Chondrocyte (in vitro differentiated cells): ENCODE measurements at regions not wholly inside any gene's neighbourhood (a gene's known extent, or its start where the extent isn't known, plus 50 kb on each side); places are given as distances from the start of the nearest gene placed in this dataset.

Source experiments
- DNase-seq: peaks from one replicate; pipeline ENCODE4 v3.0.0; 2021; ENCODE audit warnings: mixed read lengths, low spot score
- H3K27ac Mint-ChIP-seq: one replicate; pipeline ENCODE4 v1.8.0; 2021; ENCODE audit warnings: mild to moderate bottlenecking, moderate library complexity, mixed read lengths; ENCODE audit not compliant: unreplicated experiment
- H3K27me3 Mint-ChIP-seq: 2 replicates; pipeline ENCODE4 v1.8.0; 2021; ENCODE audit warnings: low read depth, mixed read lengths
- H3K36me3 Mint-ChIP-seq: 2 replicates; pipeline ENCODE4 v1.8.0; 2021; ENCODE audit warnings: low read depth, mixed read lengths
- H3K4me1 Mint-ChIP-seq: 2 replicates; pipeline ENCODE4 v1.8.0; 2021; ENCODE audit warnings: low read depth, mild to moderate bottlenecking, mixed read lengths
- H3K4me3 Mint-ChIP-seq: one replicate; pipeline ENCODE4 v1.8.0; 2021; ENCODE audit warnings: mild to moderate bottlenecking, moderate library complexity, mixed read lengths; ENCODE audit not compliant: unreplicated experiment
- H3K9me3 Mint-ChIP-seq: 2 replicates; pipeline ENCODE4 v1.8.0; 2021; ENCODE audit warnings: low read depth, mixed read lengths
- CTCF ChIP-seq: fragments of 200-600 bp; sonication (generic); IDR thresholded peaks from 2 replicates; pipeline ENCODE4 v1.5.0; 2021; ENCODE audit warnings: antibody characterized with exemption, mild to moderate bottlenecking, moderate library complexity

- no peaks in the 10 kb centered on the region for H3K9me3 Mint-ChIP-seq
- peaks cover 6% of the 10 kb centered on the region for H3K4me1 Mint-ChIP-seq
- no peak overlapping the region for H3K27ac Mint-ChIP-seq
- DNase-seq = no peak
- no peaks in the 10 kb centered on the region for H3K27me3 Mint-ChIP-seq
- TF ChIP-seq CTCF = no peak
- no peaks in the 10 kb centered on the region for H3K36me3 Mint-ChIP-seq
- no peak overlapping the region for H3K4me3 Mint-ChIP-seq
These were observed 820.9 kb upstream of the LCORL start for GRCh38 chr4:18842431-18842830.

- no peak for DNase-seq
- peaks cover 6% of the 10 kb centered on the region for H3K4me1 Mint-ChIP-seq
- no peak overlapping the region for H3K4me3 Mint-ChIP-seq
- H3K36me3 Mint-ChIP-seq = no peaks in the 10 kb centered on the region
- H3K27ac Mint-ChIP-seq = no peak overlapping the region
- no peak for TF ChIP-seq CTCF
- H3K27me3 Mint-ChIP-seq = no peaks in the 10 kb centered on the region
- no peaks in the 10 kb centered on the region for H3K9me3 Mint-ChIP-seq
These were observed 818.9 kb upstream of the LCORL start for GRCh38 chr4:18840481-18840880.

- Mint-ChIP-seq H3K36me3 (no peaks in the 10 kb centered on the region), H3K4me3 (no peak overlapping the region), H3K4me1 (peaks cover 11% of the 10 kb centered on the region), H3K9me3 (no peaks in the 10 kb centered on the region), H3K27me3 (no peaks in the 10 kb centered on the region), H3K27ac (no peak overlapping the region)
- no peak for DNase-seq
- TF ChIP-seq CTCF = no peak
These were observed 794.8 kb upstream of the LCORL start for GRCh38 chr4:18816228-18816895.

- no peak for DNase-seq
- Mint-ChIP-seq H3K9me3 (no peaks in the 10 kb centered on the region), H3K4me1 (peaks cover 11% of the 10 kb centered on the region), H3K36me3 (no peaks in the 10 kb centered on the region), H3K27me3 (peaks cover 2% of the 10 kb centered on the region), H3K4me3 (no peak overlapping the region), H3K27ac (no peak overlapping the region)
- peak; percentile 16 for TF ChIP-seq CTCF
These were observed 794.2 kb upstream of the LCORL start for GRCh38 chr4:18815779-18816173.

- Mint-ChIP-seq H3K4me3 (no peak overlapping the region), H3K27ac (no peak overlapping the region), H3K36me3 (no peaks in the 10 kb centered on the region), H3K4me1 (peaks cover 11% of the 10 kb centered on the region), H3K9me3 (no peaks in the 10 kb centered on the region), H3K27me3 (peaks cover 3% of the 10 kb centered on the region)
- DNase-seq = no peak
- no peak for TF ChIP-seq CTCF
These were observed 793.7 kb upstream of the LCORL start for GRCh38 chr4:18815081-18815778.
